SU-DHL-6 (cell line): ENCODE measurements at regions not wholly inside any gene's neighbourhood (a gene's known extent, or its start where the extent isn't known, plus 50 kb on each side); places are given as distances from the start of the nearest gene placed in this dataset.

Experiments
- H2AFZ ChIP-seq: fragments of 200-600 bp; sonication (generic); 2 replicates; pipeline ENCODE4 v1.6.1; 2014; ENCODE audit warnings: low read depth, mild to moderate bottlenecking, moderate library complexity, mixed read lengths, antibody characterized with exemption, low read length; ENCODE audit not compliant: severe bottlenecking
- H3F3A ChIP-seq: fragments of 200-600 bp; shearing (Covaris generic); 2 replicates; pipeline ENCODE4 v1.6.0; 2016; ENCODE audit warnings: antibody characterized with exemption, mild to moderate bottlenecking; ENCODE audit not compliant: insufficient read depth
- H3K27ac ChIP-seq: fragments of 200-600 bp; sonication (generic); 2 replicates; pipeline ENCODE4 v1.5.1; 2016; ENCODE audit warnings: low read depth, mild to moderate bottlenecking, low read length, moderate library complexity, mixed read lengths
- H3K27me3 ChIP-seq: fragments of 200-600 bp; sonication (generic), shearing (Covaris generic); 2 replicates; pipeline ENCODE4 v1.6.0; 2014; ENCODE audit warnings: mild to moderate bottlenecking, low read length
- H3K36me3 ChIP-seq: fragments of 200-600 bp; sonication (generic); 2 replicates; pipeline ENCODE4 v1.6.1; 2014; ENCODE audit warnings: mild to moderate bottlenecking, low read length, mixed read lengths
- H3K4me2 ChIP-seq: fragments of 300-600, 200-600 bp; shearing (Covaris generic), sonication (generic); 2 replicates; pipeline ENCODE4 v1.6.0; 2014; ENCODE audit warnings: low read length, low read depth, mild to moderate bottlenecking; ENCODE audit not compliant: poor library complexity, severe bottlenecking
- H3K4me3 ChIP-seq: fragments of 200-600 bp; sonication (generic); 2 replicates; pipeline ENCODE4 v1.5.1; 2014; ENCODE audit warnings: antibody characterized with exemption, low read length, mild to moderate bottlenecking, mixed read lengths; ENCODE audit not compliant: insufficient read depth, poor library complexity, severe bottlenecking
- H3K79me2 ChIP-seq: fragments of 200-600 bp; sonication (generic); 2 replicates; pipeline ENCODE4 v1.6.1; 2014; ENCODE audit warnings: mild to moderate bottlenecking, low read length, moderate library complexity; ENCODE audit not compliant: insufficient read depth
- H3K9ac ChIP-seq: fragments of 200-600 bp; sonication (generic); 2 replicates; pipeline ENCODE4 v1.7.0; 2014; ENCODE audit warnings: mild to moderate bottlenecking, low read length
- H3K9me2 ChIP-seq: fragments of 200-600 bp; sonication (generic); replicated peaks from 2 replicates; pipeline ENCODE4 v1.6.1; 2014; ENCODE audit warnings: low read length; ENCODE audit not compliant: insufficient read depth
- H3K9me3 ChIP-seq: fragments of 200-600 bp; sonication (generic); 2 replicates; pipeline ENCODE4 v1.6.1; 2014; ENCODE audit warnings: low read length, mixed read lengths; ENCODE audit not compliant: insufficient read depth
- H4K20me1 ChIP-seq: fragments of 200-600 bp; sonication (generic); 2 replicates; pipeline ENCODE4 v1.6.1; 2014; ENCODE audit warnings: low read depth, mild to moderate bottlenecking, antibody characterized with exemption, low read length, moderate library complexity, mixed read lengths
- CTCF ChIP-seq: fragments of 200-600 bp; sonication (generic); IDR thresholded peaks from one replicate; pipeline ENCODE4 v1.5.1; 2017; ENCODE audit warnings: antibody characterized with exemption, mild to moderate bottlenecking, low read length, moderate library complexity; ENCODE audit not compliant: insufficient read depth, poor library complexity, severe bottlenecking
- EZH2phosphoT487 ChIP-seq: fragments of 200-600 bp; sonication (generic), shearing (Covaris generic); conservative IDR thresholded peaks from 2 replicates; pipeline ENCODE4 v1.6.1; 2018; ENCODE audit warnings: mild to moderate bottlenecking, antibody characterized with exemption, low read length, moderate library complexity, mixed read lengths

DNA sequence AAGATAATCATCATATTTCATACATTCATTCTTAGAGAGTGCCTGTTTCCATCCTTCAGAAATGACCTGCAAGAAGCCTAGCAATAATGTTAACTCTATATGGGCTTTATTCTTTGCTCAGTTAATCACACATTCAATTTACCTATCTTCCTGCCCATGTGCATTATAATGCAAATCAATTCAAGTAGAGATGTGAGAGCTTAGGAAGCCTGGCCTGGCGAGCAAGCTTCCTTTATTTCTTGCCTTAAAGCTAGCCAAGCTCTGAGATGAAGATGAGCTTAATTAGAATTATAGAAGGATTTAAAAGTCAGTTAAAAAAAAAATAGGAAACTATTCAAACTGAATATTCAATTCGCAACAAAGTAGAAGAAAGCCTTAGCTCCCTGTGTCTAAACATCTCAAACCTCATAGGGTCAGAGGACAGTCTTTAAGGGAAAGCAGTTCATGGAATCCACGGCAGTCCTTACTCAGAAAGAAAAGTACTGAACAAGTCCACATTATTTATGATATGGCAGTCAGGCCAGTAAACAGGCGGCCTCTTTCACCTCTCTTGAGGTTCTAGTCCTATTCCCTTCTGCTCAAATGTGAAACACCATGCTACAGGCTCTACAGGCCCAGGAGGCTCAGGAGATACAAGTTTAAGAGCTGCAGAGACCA, 214.1 kb downstream of the TFEC start:
- no peaks in the 10 kb centered on the region for H3K27me3 ChIP-seq
- TF ChIP-seq CTCF (no peak), EZH2phosphoT487 (no peak)

GRCh38 chr7:115812794-115813193, 217.8 kb downstream of the TFEC start:
- Histone ChIP-seq H3K36me3 (no peaks in the 10 kb centered on the region), H3K9me2 (no peaks in the 10 kb centered on the region)

More for the DNA sequence above, 214.1 kb downstream of the TFEC start:
- Histone ChIP-seq H3K9ac (no peak overlapping the region), H3K36me3 (no peaks in the 10 kb centered on the region), H2AFZ (no peak overlapping the region), H4K20me1 (no peaks in the 10 kb centered on the region), H3K4me2 (no peak overlapping the region), H3K27ac (no peak overlapping the region), H3K4me3 (no peak overlapping the region), H3K79me2 (no peaks in the 10 kb centered on the region), H3K9me2 (no peaks in the 10 kb centered on the region), H3K9me3 (no peaks in the 10 kb centered on the region), H3F3A (no peaks in the 10 kb centered on the region)

DNA sequence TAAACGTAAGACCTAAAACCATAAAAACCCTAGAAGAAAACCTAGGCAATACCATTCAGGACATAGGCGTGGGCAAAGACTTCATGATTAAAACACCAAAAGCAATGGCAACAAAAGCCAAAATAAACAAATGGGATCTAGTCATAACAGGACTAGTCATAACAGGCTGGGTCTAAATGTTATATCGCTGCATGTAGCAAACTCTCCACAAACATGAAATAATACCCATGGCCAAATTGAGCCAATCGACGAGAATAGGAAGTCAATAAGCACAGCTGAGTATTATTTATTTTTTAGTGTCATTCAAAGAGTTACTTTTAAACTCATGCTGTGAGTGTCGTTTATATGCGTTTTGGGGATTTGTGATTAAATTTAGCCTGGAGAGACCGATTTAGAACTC, 225.1 kb downstream of the TFEC start:
- no peaks in the 10 kb centered on the region for H3K9me2 ChIP-seq
- H3K27me3 ChIP-seq: no peaks in the 10 kb centered on the region
- H3K4me2 ChIP-seq: no peak overlapping the region
- no peaks in the 10 kb centered on the region for H4K20me1 ChIP-seq
- no peak overlapping the region for H3K4me3 ChIP-seq
- H3K36me3 ChIP-seq: no peaks in the 10 kb centered on the region
- H3K27ac ChIP-seq: no peak overlapping the region
- H3K9ac ChIP-seq: no peak overlapping the region
- no peak overlapping the region for H2AFZ ChIP-seq
- no peaks in the 10 kb centered on the region for H3K9me3 ChIP-seq
- no peak for TF ChIP-seq EZH2phosphoT487
- no peak for TF ChIP-seq CTCF
- no peaks in the 10 kb centered on the region for H3F3A ChIP-seq
- no peaks in the 10 kb centered on the region for H3K79me2 ChIP-seq

More at GRCh38 chr7:115812794-115813193, 217.8 kb downstream of the TFEC start:
- TF ChIP-seq CTCF: no peak
- TF ChIP-seq EZH2phosphoT487: no peak
- H3K27ac ChIP-seq: no peak overlapping the region
- H3K4me2 ChIP-seq: no peak overlapping the region
- no peaks in the 10 kb centered on the region for H3K79me2 ChIP-seq
- no peak overlapping the region for H3K4me3 ChIP-seq
- H3K27me3 ChIP-seq: no peaks in the 10 kb centered on the region
- H3K9me3 ChIP-seq: no peaks in the 10 kb centered on the region
- H3F3A ChIP-seq: no peaks in the 10 kb centered on the region
- no peak overlapping the region for H3K9ac ChIP-seq
- no peaks in the 10 kb centered on the region for H4K20me1 ChIP-seq
- H2AFZ ChIP-seq: no peak overlapping the region
